Panc1 (cell line): ENCODE measurements at regions not wholly inside any gene's neighbourhood (a gene's known extent, or its start where the extent isn't known, plus 50 kb on each side); places are given as distances from the start of the nearest gene placed in this dataset.

Source experiments
- ATAC-seq: fragments of 200-7000 bp; cut with Tn5 transposase; 2 replicates; pipeline ENCODE4 v1.9.1; 2020; ENCODE audit warnings: mild to moderate bottlenecking, moderate library complexity
- BruUV-seq: library from RNA; stranded (reverse); fragments of 400-500 nt; replicated peaks from 2 replicates; lab custom pipeline; 2021; lab: Mats Ljungman, UMichigan
- CTCF ChIA-PET: fragments of 300-600 bp; sonication (Branson Sonifier 250); formaldehyde crosslinking; loops from one replicate; lab custom pipeline; 2022; ENCODE audit warnings: antibody characterized with exemption; lab: Charles Lee
- POLR2A ChIA-PET: fragments of 300-600 bp; sonication (Branson Sonifier 250); formaldehyde crosslinking; loops from one replicate; lab custom pipeline; 2022; ENCODE audit warnings: antibody characterized with exemption; lab: Charles Lee
- DNase-seq: peaks from one replicate; pipeline ENCODE4 v3.0.0-alpha.2; 2010; ENCODE audit warnings: low read depth, low spot score
- H3K27ac ChIP-seq: 2 replicates; pipeline ENCODE4 v1.5.1; 2011; ENCODE audit warnings: mild to moderate bottlenecking, low read length, inconsistent platforms
- H3K27me3 ChIP-seq: fragments of 200-500 bp; sonication (Bioruptor generic); 2 replicates; pipeline ENCODE4 v1.6.0; 2014; ENCODE audit warnings: low read length, inconsistent platforms; ENCODE audit not compliant: control insufficient read depth, insufficient read depth
- H3K36me3 ChIP-seq: fragments of 200-500 bp; sonication (Bioruptor generic); 2 replicates; pipeline ENCODE4 v1.5.1; 2014; ENCODE audit warnings: inconsistent platforms, mild to moderate bottlenecking, low read length, moderate library complexity; ENCODE audit not compliant: control insufficient read depth, insufficient read depth
- H3K4me1 ChIP-seq: 2 replicates; pipeline ENCODE4 v1.5.1; 2011; ENCODE audit warnings: inconsistent platforms, mild to moderate bottlenecking, low read length, moderate library complexity; ENCODE audit not compliant: control insufficient read depth, insufficient read depth
- H3K4me3 ChIP-seq, 2 experiments: 2 replicates each; pipeline ENCODE4 v1.5.1; 2011 to 2012; ENCODE audit warnings: low read depth in 2 of 2, low read length in 2 of 2, mild to moderate bottlenecking in 2 of 2, inconsistent platforms in 1 of 2, moderate library complexity in 1 of 2
- H3K9me3 ChIP-seq: fragments of 200-500 bp; sonication (Bioruptor generic); 2 replicates; pipeline ENCODE4 v1.5.1; 2014; ENCODE audit warnings: low read depth, mild to moderate bottlenecking, inconsistent platforms, low read length, moderate library complexity; ENCODE audit not compliant: control insufficient read depth, insufficient read depth
- CTCF ChIP-seq: fragments of 450-650 bp; IDR thresholded peaks from 2 replicates; pipeline ENCODE4 v1.5.1; 2017; ENCODE audit warnings: mild to moderate bottlenecking
- POLR2AphosphoS5 ChIP-seq: IDR thresholded peaks from 2 replicates; pipeline ENCODE4 v1.6.1; 2012; ENCODE audit warnings: mild to moderate bottlenecking, low read depth, low read length, moderate library complexity
- REST ChIP-seq, 2 experiments: IDR thresholded peaks; 2 replicates each; pipeline ENCODE4 v1.6.1; 2011 to 2012; ENCODE audit warnings: low read depth in 2 of 2, control low read depth in 1 of 2, low read length in 1 of 2, mild to moderate bottlenecking in 1 of 2, moderate library complexity in 1 of 2; ENCODE audit not compliant: insufficient read depth in 1 of 2
- SIN3A ChIP-seq: IDR thresholded peaks from 2 replicates; pipeline ENCODE4 v1.6.1; 2012; ENCODE audit warnings: low read depth, mild to moderate bottlenecking, low read length, moderate library complexity, borderline replicate concordance; ENCODE audit not compliant: insufficient read depth
- TCF7L2 ChIP-seq: IDR thresholded peaks from 2 replicates; pipeline ENCODE4 v1.6.1; 2011; ENCODE audit warnings: mild to moderate bottlenecking, low read depth, low read length, inconsistent platforms
- in situ Hi-C: cut with HindIII; loops from 2 replicates; pipeline ENCODE4 v1.10.0; 2016; ENCODE audit warnings: low sequenced_read_pairs, low pct_unique_long_range_greater_than_20kb
- intact Hi-C: fragments of 100-400 bp; cut with micrococcal nuclease; formaldehyde crosslinking; loops from one replicate; pipeline ENCODE4 v1.10.0; 2022; ENCODE audit not compliant: unreplicated experiment

GRCh38 chr4:14568351-14568750 is 433.9 kb upstream of the CPEB2 start:
- Histone ChIP-seq H3K4me1 (no peaks in the 10 kb centered on the region), H3K27me3 (no peaks in the 10 kb centered on the region), H3K27ac (no peak overlapping the region), H3K4me3 (no peak overlapping the region), H3K36me3 (no peaks in the 10 kb centered on the region), H3K9me3 (no peaks in the 10 kb centered on the region)
- POLR2A ChIA-PET = no interaction called here
- no TSS peak for BruUV-seq
- no peak for DNase-seq
- intact Hi-C loops (no loop called here), in situ Hi-C loops (no loop called here)
- CTCF ChIA-PET = no interaction called here
- TF ChIP-seq SIN3A (no peak), POLR2AphosphoS5 (no peak), REST (IDR thresholded peaks at IDR 0.05; ENCODE audit: insufficient read depth in 1 of 2, low read depth in 2 of 2, low read length in 1 of 2) (no peak), TCF7L2 (no peak), CTCF (no peak)
- ATAC-seq = no peak

GRCh38 chr4:14575289-14575688 is 427.0 kb upstream of the CPEB2 start:
- no peaks in the 10 kb centered on the region for H3K4me1 ChIP-seq
- ATAC-seq (no peak), DNase-seq (no peak)
- BruUV-seq = no TSS peak
- no peaks in the 10 kb centered on the region for H3K27me3 ChIP-seq
- ChIA-PET POLR2A (interaction anchor here (0.5 kb wide), 1 partner anchor 357 kb away, joined by 4 read pairs; no protein-coding TSS in a partner anchor), CTCF (no interaction called here)
- H3K27ac ChIP-seq = no peak overlapping the region
- intact Hi-C loops = no loop called here
- H3K36me3 ChIP-seq = no peaks in the 10 kb centered on the region
- H3K9me3 ChIP-seq = no peaks in the 10 kb centered on the region
- in situ Hi-C loops = no loop called here
- H3K4me3 ChIP-seq = no peak overlapping the region
- TF ChIP-seq SIN3A = no peak
- TF ChIP-seq TCF7L2 = no peak
- no peak for TF ChIP-seq POLR2AphosphoS5
- TF ChIP-seq REST (IDR thresholded peaks at IDR 0.05; ENCODE audit: insufficient read depth in 1 of 2, low read depth in 2 of 2, low read length in 1 of 2) = no peak
